ENCODE measurements at regions not wholly inside any gene's neighbourhood (a gene's known extent, or its start where the extent isn't known, plus 50 kb on each side); places are given as distances from the start of the nearest gene placed in this dataset.

- H3K9ac ChIP-seq (ENCODE audit: control insufficient read depth, insufficient read depth, low read length), result no peak overlapping the region
- ATAC-seq (no peak), FAIRE-seq (no peak), DNase-seq (ENCODE audit: low read depth, low spot score) (no peak)
- H3K4me2 ChIP-seq (ENCODE audit: control insufficient read depth, insufficient read depth), result no peak overlapping the region
- H3K27ac ChIP-seq (ENCODE audit: control insufficient read depth, insufficient read depth), result no peak overlapping the region
- H3K79me2 ChIP-seq (ENCODE audit: control insufficient read depth, insufficient read depth, low read length), result no peaks in the 10 kb centered on the region
- H3K9me3 ChIP-seq (replicated peaks; ENCODE audit: control insufficient read depth, insufficient read depth, low read length), result no peaks in the 10 kb centered on the region
- intact Hi-C loops (cut with micrococcal nuclease; ENCODE audit: unreplicated experiment) (no loop called here), in situ Hi-C loops (cut with MboI) (no loop called here)
- TF ChIP-seq USF1 (IDR thresholded peaks at IDR 0.05; ENCODE audit: borderline replicate concordance, extremely low read length, insufficient read depth, low read depth, low read length) (no peak), NR2F1 (conservative IDR thresholded peaks at IDR 0.05) (no peak), IRF4 (IDR thresholded peaks at IDR 0.05; ENCODE audit: low read depth, low read length) (no peak), SIX5 (IDR thresholded peaks at IDR 0.05; ENCODE audit: low read depth, low read length, severe bottlenecking) (no peak), POLR2AphosphoS5 (IDR thresholded peaks at IDR 0.05; ENCODE audit: low read length) (no peak), ZBED1 (IDR thresholded peaks at IDR 0.05; ENCODE audit: borderline replicate concordance) (no peak), BMI1 (IDR thresholded peaks at IDR 0.05; ENCODE audit: borderline replicate concordance) (no peak), JUND (IDR thresholded peaks at IDR 0.05; ENCODE audit: low read depth, low read length) (no peak), RCOR1 (conservative IDR thresholded peaks at IDR 0.05; ENCODE audit: low read depth, low read length) (no peak), RELA (IDR thresholded peaks at IDR 0.05; ENCODE audit: borderline replicate concordance, partially characterized antibody) (no peak), PAX5 (IDR thresholded peaks at IDR 0.05; ENCODE audit: borderline replicate concordance, low read depth, low read length) (no peak), ZNF207 (IDR thresholded peaks at IDR 0.05; ENCODE audit: borderline replicate concordance) (no peak), ATF2 (IDR thresholded peaks at IDR 0.05; ENCODE audit: low read length) (no peak), CEBPB (IDR thresholded peaks at IDR 0.05; ENCODE audit: borderline replicate concordance in 1 of 2, low read depth in 2 of 2, low read length in 2 of 2) (no peak), POLR2A (IDR thresholded peaks at IDR 0.05; ENCODE audit: low read depth, low read length) (no peak), CHD1 (IDR thresholded peaks at IDR 0.05; ENCODE audit: low read depth, low read length) (no peak)
- ChIA-PET CTCF (no interaction called here), POLR2A (no interaction called here), RAD21 (ENCODE audit: unreplicated experiment) (no interaction called here), SMC1A (ENCODE audit: uncharacterized antibody, unreplicated experiment) (no interaction called here)
- 0% methylated on average over 1 of the region's 1 CpG for WGBS (ENCODE audit: insufficient coverage, insufficient replicate concordance, low lambda C conversion rate, missing lambda C conversion rate)
- no peaks in the 10 kb centered on the region for H3K27me3 ChIP-seq (replicated peaks in 1 of 2; ENCODE audit: control insufficient read depth in 2 of 2, insufficient read depth in 2 of 2, low read length in 1 of 2)
- H3K36me3 ChIP-seq (ENCODE audit: control insufficient read depth in 2 of 2, insufficient read depth in 2 of 2, low read length in 1 of 2), result no peaks in the 10 kb centered on the region
- no TSS peak for BruUV-seq (replicated peaks)
- no peak overlapping the region for H3K4me3 ChIP-seq
- no peaks in the 10 kb centered on the region for H4K20me1 ChIP-seq (ENCODE audit: control insufficient read depth, insufficient read depth)
- no peaks in the 10 kb centered on the region for H3K4me1 ChIP-seq (ENCODE audit: control insufficient read depth, insufficient read depth, low read length)
- no peak overlapping the region for H2AFZ ChIP-seq (ENCODE audit: control insufficient read depth, low read depth, low read length)
Observed at GRCh38 chr12:18919871-18920511, 182.1 kb downstream of the CAPZA3 start.

All from GM12878 (cell line).